ENCODE measurements at regions not wholly inside any gene's neighbourhood (a gene's known extent, or its start where the extent isn't known, plus 50 kb on each side); places are given as distances from the start of the nearest gene placed in this dataset.

GRCh38 chr2:173472112-173472511 lies 117.4 kb downstream of the CDCA7 start:
- TF ChIP-seq CTCF (IDR thresholded peaks at IDR 0.05; ENCODE audit: borderline replicate concordance, extremely low read depth, low read length, poor library complexity, severe bottlenecking) (no peak), EZH2 (IDR thresholded peaks at IDR 0.05; ENCODE audit: borderline replicate concordance, low read depth, low read length, severe bottlenecking) (no peak)

Data from DND-41 (cell line).